ENCODE measurements at regions not wholly inside any gene's neighbourhood (a gene's known extent, or its start where the extent isn't known, plus 50 kb on each side); places are given as distances from the start of the nearest gene placed in this dataset.

DNA sequence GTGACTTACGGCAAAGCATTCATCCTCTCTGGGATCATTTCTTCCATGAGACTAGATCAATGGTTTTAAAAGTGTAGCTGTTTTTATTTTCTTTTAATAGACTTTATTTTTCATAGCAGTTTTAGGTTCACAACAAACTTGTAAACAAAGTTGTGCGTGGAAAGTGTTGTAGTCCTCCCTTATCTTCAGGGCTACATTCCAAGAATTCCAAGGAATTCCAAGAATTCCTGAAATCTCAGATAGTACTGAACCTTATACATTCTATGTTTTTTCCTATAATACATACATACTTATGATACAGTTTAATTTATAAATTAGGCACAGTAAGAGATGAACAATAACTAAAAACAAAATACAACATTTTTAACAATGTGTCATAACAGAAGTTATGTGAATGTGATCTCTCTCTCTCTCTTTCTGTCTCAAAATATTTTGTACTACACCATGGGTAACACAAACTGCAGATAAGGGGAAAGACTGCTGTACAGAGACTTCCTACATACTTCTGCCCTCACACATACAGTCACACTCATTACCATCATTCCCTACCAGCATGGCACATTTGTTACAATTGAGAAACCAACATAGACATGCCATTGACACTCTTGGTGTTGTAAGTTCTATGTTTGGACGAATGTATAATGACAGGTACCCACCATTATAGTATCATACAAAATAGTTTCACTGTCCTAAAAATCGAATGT lies 1933.2 kb upstream of the WWC1 start:
- TF ChIP-seq, protein P1, sequence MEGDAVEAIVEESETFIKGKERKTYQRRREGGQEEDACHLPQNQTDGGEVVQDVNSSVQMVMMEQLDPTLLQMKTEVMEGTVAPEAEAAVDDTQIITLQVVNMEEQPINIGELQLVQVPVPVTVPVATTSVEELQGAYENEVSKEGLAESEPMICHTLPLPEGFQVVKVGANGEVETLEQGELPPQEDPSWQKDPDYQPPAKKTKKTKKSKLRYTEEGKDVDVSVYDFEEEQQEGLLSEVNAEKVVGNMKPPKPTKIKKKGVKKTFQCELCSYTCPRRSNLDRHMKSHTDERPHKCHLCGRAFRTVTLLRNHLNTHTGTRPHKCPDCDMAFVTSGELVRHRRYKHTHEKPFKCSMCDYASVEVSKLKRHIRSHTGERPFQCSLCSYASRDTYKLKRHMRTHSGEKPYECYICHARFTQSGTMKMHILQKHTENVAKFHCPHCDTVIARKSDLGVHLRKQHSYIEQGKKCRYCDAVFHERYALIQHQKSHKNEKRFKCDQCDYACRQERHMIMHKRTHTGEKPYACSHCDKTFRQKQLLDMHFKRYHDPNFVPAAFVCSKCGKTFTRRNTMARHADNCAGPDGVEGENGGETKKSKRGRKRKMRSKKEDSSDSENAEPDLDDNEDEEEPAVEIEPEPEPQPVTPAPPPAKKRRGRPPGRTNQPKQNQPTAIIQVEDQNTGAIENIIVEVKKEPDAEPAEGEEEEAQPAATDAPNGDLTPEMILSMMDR (IDR thresholded peaks at IDR 0.05), result no peak
- no peak for TF ChIP-seq POLR2A (IDR thresholded peaks at IDR 0.05)

Data from thyroid gland (tissue), 4 donors.